Kidney (tissue), 13 donors: ENCODE measurements at regions not wholly inside any gene's neighbourhood (a gene's known extent, or its start where the extent isn't known, plus 50 kb on each side); places are given as distances from the start of the nearest gene placed in this dataset.

ENCODE experiments used
- DNase-seq, 5 donors: peaks; one replicate each; pipeline ENCODE4 v3.0.0-alpha.2; 2013 to 2020
- FAIRE-seq: peaks from 2 replicates; lab custom pipeline; 2012; peaks lifted over from hg19 to GRCh38; lab: Jason Lieb, UNC
- H3K27ac ChIP-seq, 2 donors: one replicate each; pipeline ENCODE4 v1.7.0; 2013; ENCODE audit warnings: low read depth in 2 of 2, low read length in 2 of 2, inconsistent platforms in 1 of 2
- H3K27me3 ChIP-seq: one replicate; pipeline ENCODE4 v1.7.1; 2013; ENCODE audit warnings: low read length, inconsistent platforms; ENCODE audit not compliant: control insufficient read depth, insufficient read depth
- H3K36me3 ChIP-seq, 3 donors: one replicate each; pipeline versions ENCODE4 v1.7.0 to v1.7.1; 2013; ENCODE audit warnings: low read length in 3 of 3, control low read depth in 1 of 3, inconsistent platforms in 1 of 3; ENCODE audit not compliant: insufficient read depth in 3 of 3, control insufficient read depth in 2 of 3
- H3K4me1 ChIP-seq, 3 donors: one replicate each; pipeline versions ENCODE4 v1.7.0 to v1.7.1; 2013; ENCODE audit warnings: low read length in 3 of 3, inconsistent platforms in 1 of 3, low read depth in 1 of 3; ENCODE audit not compliant: control insufficient read depth in 2 of 3, insufficient read depth in 2 of 3
- H3K4me3 ChIP-seq, 3 donors: one replicate each; pipeline versions ENCODE4 v1.7.0 to v1.8.1; 2013; ENCODE audit warnings: low read length in 3 of 3, control low read depth in 1 of 3, inconsistent platforms in 1 of 3
- H3K9ac ChIP-seq, 3 donors: one replicate each; pipeline versions ENCODE4 v1.7.0 to v1.7.1; 2013; ENCODE audit warnings: low read length in 3 of 3, control low read depth in 1 of 3, inconsistent platforms in 1 of 3
- H3K9me3 ChIP-seq, 3 donors: one replicate each; pipeline versions ENCODE4 v1.7.0 to v1.7.1; 2013; ENCODE audit warnings: low read length in 3 of 3, control low read depth in 1 of 3, inconsistent platforms in 1 of 3; ENCODE audit not compliant: control insufficient read depth in 2 of 3, insufficient read depth in 1 of 3
- intact Hi-C: fragments of 100-400 bp; cut with DNase I; formaldehyde crosslinking; loops from one replicate; pipeline ENCODE4 v1.11.1; 2022
- TF ChIP-seq, protein P1 (sequence below): IDR thresholded peaks from 3 replicates; pipeline ENCODE4 v1.5.1; 2012; ENCODE audit warnings: mild to moderate bottlenecking, moderate library complexity, borderline replicate concordance; ENCODE audit not compliant: insufficient read depth; ENCODE audit errors: extremely low read depth
- donor health status: control.
- donor health status: control.
- donor health status: control.
- donor health status: control.
- donor health status: control.
- donor health status: DM: yes; HTN: yes; CAD: no.
- donor health status: Normal renal cell carcinoma (clear cell type).

DNA sequence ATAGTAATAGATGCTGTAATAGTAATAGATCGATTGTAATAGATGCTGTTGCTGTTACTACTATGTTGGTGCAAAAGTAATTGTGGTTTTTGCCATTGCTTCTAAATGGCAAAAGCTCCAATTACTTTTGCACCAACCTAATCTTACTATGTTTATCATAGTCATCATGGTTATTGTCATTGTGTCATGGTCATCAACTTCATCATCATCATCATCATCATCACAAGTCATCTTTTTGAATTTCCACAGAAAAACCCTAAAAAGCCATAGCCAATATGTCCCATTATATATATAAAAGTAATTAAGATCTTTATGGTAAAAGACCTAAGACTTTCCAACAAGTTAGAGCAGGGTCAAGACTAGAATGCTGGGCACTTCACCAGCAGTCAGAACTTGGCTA, 435.1 kb upstream of the MARCKS start:
- intact Hi-C loops: no loop called here
- H3K27ac ChIP-seq: no peak overlapping the region
- no peaks in the 10 kb centered on the region for H3K4me1 ChIP-seq
- FAIRE-seq (no peak), DNase-seq (no peak)
- H3K36me3 ChIP-seq: no peaks in the 10 kb centered on the region
- H3K9me3 ChIP-seq: no peaks in the 10 kb centered on the region
- no peak overlapping the region for H3K4me3 ChIP-seq
- TF ChIP-seq, protein P1, sequence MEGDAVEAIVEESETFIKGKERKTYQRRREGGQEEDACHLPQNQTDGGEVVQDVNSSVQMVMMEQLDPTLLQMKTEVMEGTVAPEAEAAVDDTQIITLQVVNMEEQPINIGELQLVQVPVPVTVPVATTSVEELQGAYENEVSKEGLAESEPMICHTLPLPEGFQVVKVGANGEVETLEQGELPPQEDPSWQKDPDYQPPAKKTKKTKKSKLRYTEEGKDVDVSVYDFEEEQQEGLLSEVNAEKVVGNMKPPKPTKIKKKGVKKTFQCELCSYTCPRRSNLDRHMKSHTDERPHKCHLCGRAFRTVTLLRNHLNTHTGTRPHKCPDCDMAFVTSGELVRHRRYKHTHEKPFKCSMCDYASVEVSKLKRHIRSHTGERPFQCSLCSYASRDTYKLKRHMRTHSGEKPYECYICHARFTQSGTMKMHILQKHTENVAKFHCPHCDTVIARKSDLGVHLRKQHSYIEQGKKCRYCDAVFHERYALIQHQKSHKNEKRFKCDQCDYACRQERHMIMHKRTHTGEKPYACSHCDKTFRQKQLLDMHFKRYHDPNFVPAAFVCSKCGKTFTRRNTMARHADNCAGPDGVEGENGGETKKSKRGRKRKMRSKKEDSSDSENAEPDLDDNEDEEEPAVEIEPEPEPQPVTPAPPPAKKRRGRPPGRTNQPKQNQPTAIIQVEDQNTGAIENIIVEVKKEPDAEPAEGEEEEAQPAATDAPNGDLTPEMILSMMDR: no peak
- H3K27me3 ChIP-seq: no peaks in the 10 kb centered on the region
- H3K9ac ChIP-seq: no peak overlapping the region

DNA sequence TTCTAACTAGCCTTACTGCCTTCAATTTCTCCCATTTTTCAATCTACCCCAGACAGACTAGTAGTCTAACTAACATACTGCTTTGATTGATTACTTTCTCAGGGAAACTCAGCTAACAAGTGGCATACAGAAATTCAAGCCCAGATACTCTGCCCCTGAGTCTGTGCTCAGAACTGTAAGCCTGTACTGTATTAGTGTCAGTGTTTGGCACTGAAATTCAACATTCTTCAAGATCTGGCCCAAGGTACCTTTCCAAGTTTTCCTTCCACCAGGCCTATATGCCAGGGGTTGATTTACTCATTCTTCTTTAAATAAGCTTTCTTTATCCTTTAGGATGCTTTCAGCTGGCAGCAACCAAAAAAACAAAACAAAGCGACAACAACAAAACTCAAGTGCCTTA, 433.2 kb upstream of the MARCKS start:
- Histone ChIP-seq H3K9ac (no peak overlapping the region), H3K4me1 (no peaks in the 10 kb centered on the region), H3K4me3 (no peak overlapping the region), H3K9me3 (no peaks in the 10 kb centered on the region), H3K36me3 (no peaks in the 10 kb centered on the region), H3K27ac (no peak overlapping the region), H3K27me3 (no peaks in the 10 kb centered on the region)
- FAIRE-seq (no peak), DNase-seq (no peak)
- intact Hi-C loops: no loop called here
- TF ChIP-seq, protein P1: no peak

DNA sequence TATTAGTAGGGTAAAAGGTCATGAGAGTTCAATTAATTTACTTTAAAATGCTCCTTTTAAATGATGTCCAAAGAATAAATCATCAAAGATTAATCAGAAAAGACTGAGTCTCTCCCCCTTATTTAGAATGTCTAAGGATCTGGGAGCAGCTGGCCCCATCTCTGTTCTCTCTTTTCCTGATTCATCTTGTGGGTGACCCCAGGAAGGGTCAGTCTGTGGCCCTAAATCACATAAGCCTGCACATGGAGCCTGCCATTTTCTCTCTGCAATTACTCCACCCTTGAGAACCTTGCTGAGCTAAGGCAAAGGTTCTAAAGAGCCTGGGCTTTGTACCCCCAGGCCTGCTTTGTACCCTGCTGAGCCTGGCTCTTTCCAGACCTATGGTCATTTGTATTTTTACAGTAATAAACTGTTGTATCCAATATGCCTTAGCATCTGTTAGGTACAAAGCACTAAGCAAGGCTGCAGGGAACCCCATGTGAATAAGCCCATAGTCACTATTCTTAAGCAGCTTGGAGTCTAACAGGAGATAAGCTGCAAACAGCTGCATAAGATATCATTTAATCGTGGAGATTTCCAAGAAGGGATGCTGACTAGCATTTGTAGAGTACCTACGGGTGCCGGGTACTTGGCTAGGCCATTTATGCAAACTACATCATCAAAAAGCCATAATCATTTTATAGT, 431.0 kb upstream of the MARCKS start:
- H3K9ac ChIP-seq: no peak overlapping the region
- H3K36me3 ChIP-seq: no peaks in the 10 kb centered on the region
- no peaks in the 10 kb centered on the region for H3K4me1 ChIP-seq
- H3K27me3 ChIP-seq: no peaks in the 10 kb centered on the region
- H3K4me3 ChIP-seq: no peak overlapping the region
- H3K9me3 ChIP-seq: no peaks in the 10 kb centered on the region
- intact Hi-C loops: no loop called here
- FAIRE-seq (no peak), DNase-seq (peak in 2 of 5 donors; percentile 18 to 74)
- TF ChIP-seq, protein P1: no peak
- no peak overlapping the region for H3K27ac ChIP-seq

DNA sequence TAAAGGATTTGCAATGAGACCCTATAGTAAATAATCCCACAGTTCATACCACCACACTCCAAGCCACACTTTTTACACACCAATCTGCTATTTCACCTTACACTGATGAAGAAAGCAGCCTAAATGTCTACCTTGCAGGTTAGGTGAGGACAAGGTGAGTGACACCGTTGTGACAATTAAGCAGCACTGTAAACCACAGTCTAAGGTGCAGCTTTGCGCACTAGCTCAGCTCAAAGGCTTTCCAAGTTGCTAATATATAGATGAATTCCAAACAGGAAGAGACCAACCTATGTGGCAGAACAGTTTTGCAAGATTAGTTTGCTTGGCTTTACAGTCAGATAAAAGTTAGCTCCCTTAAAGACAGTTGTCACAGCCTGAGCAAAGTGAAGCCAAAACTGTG, 429.5 kb upstream of the MARCKS start:
- Histone ChIP-seq H3K4me1 (no peaks in the 10 kb centered on the region), H3K27me3 (no peaks in the 10 kb centered on the region), H3K27ac (no peak overlapping the region), H3K9ac (no peak overlapping the region), H3K9me3 (no peaks in the 10 kb centered on the region), H3K36me3 (no peaks in the 10 kb centered on the region), H3K4me3 (no peak overlapping the region)
- FAIRE-seq (no peak), DNase-seq (no peak)
- intact Hi-C loops: no loop called here
- TF ChIP-seq, protein P1: no peak
